ENCODE measurements at regions not wholly inside any gene's neighbourhood (a gene's known extent, or its start where the extent isn't known, plus 50 kb on each side); places are given as distances from the start of the nearest gene placed in this dataset.

GRCh38 chr5:156254196-156254595, 72.8 kb upstream of the SGCD start:
- Histone ChIP-seq H3K4me3 (no peak overlapping the region), H3K4me1 (no peaks in the 10 kb centered on the region), H3K27me3 (no peaks in the 10 kb centered on the region), H3K9me3 (no peaks in the 10 kb centered on the region), H3K36me3 (no peaks in the 10 kb centered on the region), H3K27ac (no peak overlapping the region)
- TF ChIP-seq POLR2A (IDR thresholded peaks at IDR 0.05) (no peak), CTCF (IDR thresholded peaks at IDR 0.05) (no peak), POLR2AphosphoS5 (IDR thresholded peaks at IDR 0.05) (no peak)
- no peak for DNase-seq (ENCODE audit: low spot score in 2 of 2)
- intact Hi-C loops (cut with DNase I; ENCODE audit: low total_unique reads): no loop called here

- no peak overlapping the region for H3K4me3 ChIP-seq
- H3K9me3 ChIP-seq: no peaks in the 10 kb centered on the region
- no peak for TF ChIP-seq CTCF (IDR thresholded peaks at IDR 0.05)
- no peak for TF ChIP-seq POLR2AphosphoS5 (IDR thresholded peaks at IDR 0.05)
- TF ChIP-seq POLR2A (IDR thresholded peaks at IDR 0.05): no peak
- no peak for DNase-seq (ENCODE audit: low spot score in 2 of 2)
- H3K27me3 ChIP-seq: no peaks in the 10 kb centered on the region
- no peak overlapping the region for H3K27ac ChIP-seq
- intact Hi-C loops (cut with DNase I; ENCODE audit: low total_unique reads): no loop called here
- H3K36me3 ChIP-seq: no peaks in the 10 kb centered on the region
- no peaks in the 10 kb centered on the region for H3K4me1 ChIP-seq
These were observed 70.3 kb upstream of the SGCD start for GRCh38 chr5:156256642-156257041.

GRCh38 chr5:156258934-156259333, 68.0 kb upstream of the SGCD start:
- H3K27me3 ChIP-seq: no peaks in the 10 kb centered on the region
- no peak overlapping the region for H3K27ac ChIP-seq
- TF ChIP-seq POLR2AphosphoS5 (IDR thresholded peaks at IDR 0.05): no peak
- no peak for TF ChIP-seq POLR2A (IDR thresholded peaks at IDR 0.05)
- TF ChIP-seq CTCF (IDR thresholded peaks at IDR 0.05): no peak
- H3K4me3 ChIP-seq: no peak overlapping the region
- no peaks in the 10 kb centered on the region for H3K4me1 ChIP-seq
- H3K9me3 ChIP-seq: no peaks in the 10 kb centered on the region
- intact Hi-C loops (cut with DNase I; ENCODE audit: low total_unique reads): no loop called here
- DNase-seq (ENCODE audit: low spot score in 2 of 2): no peak
- no peaks in the 10 kb centered on the region for H3K36me3 ChIP-seq

- Histone ChIP-seq H3K36me3 (no peaks in the 10 kb centered on the region), H3K27ac (no peak overlapping the region), H3K4me3 (no peak overlapping the region), H3K4me1 (no peaks in the 10 kb centered on the region), H3K9me3 (no peaks in the 10 kb centered on the region), H3K27me3 (no peaks in the 10 kb centered on the region)
- TF ChIP-seq POLR2AphosphoS5 (IDR thresholded peaks at IDR 0.05) (no peak), POLR2A (IDR thresholded peaks at IDR 0.05) (no peak)
- no peak for DNase-seq (ENCODE audit: low spot score in 2 of 2)
- intact Hi-C loops (cut with DNase I; ENCODE audit: low total_unique reads): no loop called here
These were observed 67.3 kb upstream of the SGCD start for GRCh38 chr5:156259618-156260017.

GRCh38 chr5:156261275-156261939, 65.6 kb upstream of the SGCD start:
- H3K27ac ChIP-seq: no peak overlapping the region
- no peak overlapping the region for H3K4me3 ChIP-seq
- H3K27me3 ChIP-seq: no peaks in the 10 kb centered on the region
- H3K4me1 ChIP-seq: no peaks in the 10 kb centered on the region
- no peaks in the 10 kb centered on the region for H3K9me3 ChIP-seq
- DNase-seq (ENCODE audit: low spot score in 2 of 2): no peak
- TF ChIP-seq POLR2AphosphoS5 (IDR thresholded peaks at IDR 0.05) (no peak), POLR2A (IDR thresholded peaks at IDR 0.05) (no peak), CTCF (IDR thresholded peaks at IDR 0.05) (no peak)
- intact Hi-C loops (cut with DNase I; ENCODE audit: low total_unique reads): no loop called here
- no peaks in the 10 kb centered on the region for H3K36me3 ChIP-seq
